Stimulated activated CD4-positive, alpha-beta T cell treated with anti-CD3 and anti-CD28 coated beads, TNF-alpha, amount 100 ng/mL, for 48 hours (primary cell): ENCODE measurements at regions not wholly inside any gene's neighbourhood (a gene's known extent, or its start where the extent isn't known, plus 50 kb on each side); places are given as distances from the start of the nearest gene placed in this dataset.
"Not testable (repeated sequence)": the region's sequence is repeated elsewhere in the genome, so short reads cannot be mapped to it uniquely, and the experiment has no call there.

ENCODE experiments used
- DNase-seq, 3 donors: peaks; one replicate each; pipeline ENCODE4 v3.0.0-alpha.2; 2020; ENCODE audit warnings: low read depth in 3 of 3

- no peak for DNase-seq
These were observed 794.9 kb downstream of the MAT2B start for GRCh38 chr5:164300295-164300694.

DNA sequence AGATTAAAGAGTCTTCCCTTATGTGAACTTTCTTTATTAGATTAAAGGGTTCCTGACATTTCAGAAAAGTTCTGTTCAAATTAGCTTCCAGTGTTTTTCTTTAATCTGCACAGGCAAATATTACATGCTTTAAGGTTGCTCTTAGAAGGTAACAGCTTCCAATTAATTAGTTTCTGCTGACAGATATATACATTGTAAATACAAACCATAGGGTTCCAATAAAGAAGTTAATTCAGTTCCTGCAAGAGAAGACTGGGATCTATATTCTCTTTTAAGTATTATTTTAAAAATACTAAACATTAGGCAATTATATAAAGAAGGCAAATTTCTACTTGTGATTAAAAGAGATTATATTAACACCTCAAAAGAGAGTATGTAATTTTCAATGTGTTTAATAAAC is 795.7 kb downstream of the MAT2B start:
- no peak for DNase-seq

- no peak for DNase-seq
These were observed 796.3 kb downstream of the MAT2B start for GRCh38 chr5:164301708-164302107.

GRCh38 chr5:164302533-164303235 is 797.3 kb downstream of the MAT2B start:
- DNase-seq, result no peak

DNA sequence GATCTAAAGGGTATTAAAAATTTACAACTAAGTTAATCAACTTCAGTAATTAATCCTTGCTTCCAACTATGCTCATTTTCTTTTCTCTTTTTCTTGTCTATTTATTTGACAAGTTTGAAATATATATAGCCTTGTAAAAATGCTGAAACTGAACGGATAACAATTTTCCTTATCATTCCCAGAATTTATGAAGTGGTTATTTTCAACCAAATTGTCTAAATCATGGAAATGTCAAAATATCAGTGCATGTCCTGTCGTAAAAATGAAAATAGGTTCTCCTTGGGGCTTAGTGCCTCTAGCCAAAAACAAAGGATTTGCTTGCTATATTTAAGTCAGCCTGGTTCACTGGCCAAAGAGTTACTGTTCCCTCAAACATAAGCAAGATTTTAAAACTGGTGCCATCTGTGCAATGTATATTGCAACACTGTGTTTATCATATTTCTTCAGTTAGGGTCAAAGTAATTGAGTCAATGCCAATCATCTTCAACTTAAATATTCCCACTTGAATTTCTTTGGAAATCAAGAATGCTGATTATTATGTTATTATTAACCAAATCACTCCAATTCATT is 798.3 kb downstream of the MAT2B start:
- no peak for DNase-seq

- no peak for DNase-seq
These were observed 801.2 kb downstream of the MAT2B start for GRCh38 chr5:164306662-164307061.

- no peak for DNase-seq
These were observed 807.4 kb downstream of the MAT2B start for GRCh38 chr5:164312801-164313200.

DNA sequence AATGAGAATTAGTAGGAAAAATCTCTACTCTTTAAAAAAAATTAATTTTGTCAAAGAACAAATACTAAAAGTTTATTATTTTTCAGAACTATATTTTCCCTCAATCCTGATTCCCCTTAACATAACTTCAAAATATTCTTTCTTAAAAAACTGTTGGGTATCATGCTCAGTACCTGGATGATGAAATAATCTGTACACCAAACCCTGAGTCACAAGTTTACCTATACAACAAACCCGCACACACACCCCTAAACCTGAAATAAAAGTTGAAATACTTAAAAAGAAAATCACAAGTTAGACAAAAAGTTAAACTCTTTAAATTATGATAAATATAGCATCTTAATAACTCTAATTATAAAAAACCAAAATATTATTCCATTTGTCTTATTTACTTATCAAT is 812.3 kb downstream of the MAT2B start:
- DNase-seq, result no peak

DNA sequence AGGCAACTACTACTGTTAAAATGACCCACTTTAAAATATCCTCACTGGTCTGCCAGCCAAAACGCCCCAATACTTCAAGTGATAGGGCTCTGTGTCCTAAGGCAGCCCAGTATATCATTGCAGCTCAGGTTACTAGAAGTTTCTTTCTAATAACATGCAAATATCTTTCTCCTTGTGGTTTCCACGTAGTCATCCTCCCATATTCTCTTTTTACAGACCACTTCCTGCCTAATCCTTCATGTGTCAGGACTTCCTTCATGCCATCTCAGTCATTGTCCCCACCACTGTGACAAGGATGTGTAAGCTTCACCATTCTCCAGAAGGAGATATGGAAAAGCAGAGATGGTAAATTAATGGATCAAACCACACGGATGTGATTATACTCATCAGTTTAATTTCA is 813.7 kb downstream of the MAT2B start:
- DNase-seq, result no peak

DNA sequence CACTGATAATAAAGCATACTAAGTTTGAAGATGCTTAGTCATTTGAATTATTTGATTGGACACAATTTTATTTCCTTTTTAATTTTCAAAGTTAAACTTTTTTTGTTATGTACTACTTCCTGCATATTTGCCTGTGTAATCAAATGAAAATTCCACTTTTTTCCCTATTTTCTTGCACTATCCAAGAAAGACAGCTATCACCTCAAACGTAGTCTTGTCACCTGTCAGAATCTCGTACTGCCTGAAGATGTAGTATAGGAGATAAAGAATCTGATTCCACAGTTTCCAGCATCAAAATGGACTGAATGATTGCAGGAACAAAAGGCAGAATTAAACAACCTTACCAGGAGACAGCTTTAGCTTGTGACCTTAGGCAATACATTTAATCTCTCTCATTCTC is 818.8 kb downstream of the MAT2B start:
- DNase-seq, result no peak

DNA sequence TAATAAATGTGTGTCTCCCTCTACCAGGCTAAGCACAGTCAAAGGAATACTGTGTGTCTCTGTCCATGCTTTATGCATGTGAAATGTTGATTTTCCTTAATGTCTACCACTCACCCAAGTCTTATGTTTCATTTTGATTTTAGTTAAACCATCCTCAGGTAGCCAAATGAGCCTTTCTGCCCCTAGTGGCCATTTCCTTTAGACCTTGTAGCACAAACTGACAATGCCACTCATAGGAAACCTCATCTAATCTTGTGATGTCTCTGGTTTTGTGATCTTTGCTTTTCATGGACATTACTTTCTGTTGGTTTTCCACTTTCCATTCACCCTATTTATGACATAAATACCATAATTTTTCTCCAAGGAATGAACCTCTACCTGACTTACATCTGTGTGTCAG is 820.8 kb downstream of the MAT2B start:
- no peak for DNase-seq

DNA sequence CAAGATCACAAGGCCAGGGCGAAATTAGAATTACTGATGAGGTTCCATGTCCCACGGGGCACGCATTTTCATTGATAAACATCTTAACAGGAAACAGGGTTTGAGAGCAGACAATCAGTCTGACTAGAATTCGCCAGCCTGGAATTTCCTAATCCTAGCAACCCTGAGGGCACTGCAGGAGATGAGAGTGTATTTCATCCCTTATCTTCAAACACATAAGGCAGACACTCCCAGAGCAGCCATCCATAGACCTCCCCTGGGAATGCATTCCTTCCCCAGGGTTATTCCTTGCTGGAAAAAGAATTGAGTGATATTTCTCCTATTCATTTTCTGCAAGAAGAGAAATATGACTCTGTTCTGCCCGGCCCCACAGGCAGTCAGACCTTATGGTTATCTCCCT is 821.7 kb downstream of the MAT2B start:
- not testable (repeated sequence) for DNase-seq

DNA sequence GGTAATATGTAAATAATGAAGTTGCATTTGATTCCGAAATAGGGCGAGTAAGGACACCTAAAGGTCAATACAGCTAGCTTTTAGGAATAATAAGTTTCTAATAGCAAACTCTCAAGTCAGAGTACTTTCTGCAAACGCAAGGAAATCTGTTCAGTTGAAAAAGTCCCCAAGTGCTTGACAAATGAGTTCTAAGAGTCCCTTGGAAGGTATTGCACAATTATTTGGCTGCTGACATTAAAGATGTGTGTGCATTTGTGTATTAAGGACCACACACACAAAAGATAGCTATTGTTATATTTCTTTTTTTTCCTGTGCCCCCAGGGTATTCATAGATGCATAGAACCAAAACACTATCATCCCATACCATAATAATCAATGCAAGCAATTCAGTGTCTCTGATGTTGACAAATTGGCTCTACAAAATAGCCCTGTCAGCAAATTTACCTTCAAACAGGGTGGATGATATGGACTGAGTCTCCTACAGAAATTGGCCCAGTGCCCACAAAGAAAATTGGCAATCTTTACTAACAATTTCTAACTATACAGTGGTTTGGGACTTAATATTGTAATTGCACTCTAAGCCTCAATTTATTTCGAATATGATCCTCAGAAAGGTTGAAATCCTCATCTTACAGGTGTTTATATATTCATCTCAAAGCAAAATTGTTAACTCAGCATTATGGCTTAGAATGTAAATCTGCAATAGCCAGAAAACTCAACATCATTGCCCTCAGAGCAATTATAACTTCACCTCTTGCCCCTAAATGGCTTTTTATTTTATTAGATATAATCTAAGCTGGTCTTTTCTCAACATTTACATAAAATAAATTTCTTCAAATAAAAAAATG is 827.2 kb downstream of the MAT2B start:
- DNase-seq, result no peak

DNA sequence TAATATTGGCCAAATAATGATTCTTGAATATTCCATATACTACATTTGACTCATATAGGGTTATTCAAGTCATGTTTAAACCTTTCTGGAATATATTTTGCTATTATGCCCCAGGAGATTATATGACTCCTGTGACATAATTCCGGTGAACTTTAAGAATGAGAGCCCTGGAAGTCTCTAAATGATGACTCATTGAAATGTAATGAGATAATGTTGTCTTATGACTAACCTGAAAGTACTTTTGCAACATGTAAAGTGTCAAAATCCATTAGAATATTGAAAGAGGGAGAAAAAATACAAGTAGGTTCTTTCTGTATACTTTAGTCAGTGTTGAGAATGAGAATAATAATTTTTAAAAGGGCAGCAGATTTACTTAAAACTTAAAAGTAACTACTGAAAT is 830.4 kb downstream of the MAT2B start:
- DNase-seq, result no peak

- DNase-seq, result no peak
These were observed 830.9 kb downstream of the MAT2B start for GRCh38 chr5:164336276-164336675.

- no peak for DNase-seq
These were observed 831.5 kb downstream of the MAT2B start for GRCh38 chr5:164336906-164337305.

DNA sequence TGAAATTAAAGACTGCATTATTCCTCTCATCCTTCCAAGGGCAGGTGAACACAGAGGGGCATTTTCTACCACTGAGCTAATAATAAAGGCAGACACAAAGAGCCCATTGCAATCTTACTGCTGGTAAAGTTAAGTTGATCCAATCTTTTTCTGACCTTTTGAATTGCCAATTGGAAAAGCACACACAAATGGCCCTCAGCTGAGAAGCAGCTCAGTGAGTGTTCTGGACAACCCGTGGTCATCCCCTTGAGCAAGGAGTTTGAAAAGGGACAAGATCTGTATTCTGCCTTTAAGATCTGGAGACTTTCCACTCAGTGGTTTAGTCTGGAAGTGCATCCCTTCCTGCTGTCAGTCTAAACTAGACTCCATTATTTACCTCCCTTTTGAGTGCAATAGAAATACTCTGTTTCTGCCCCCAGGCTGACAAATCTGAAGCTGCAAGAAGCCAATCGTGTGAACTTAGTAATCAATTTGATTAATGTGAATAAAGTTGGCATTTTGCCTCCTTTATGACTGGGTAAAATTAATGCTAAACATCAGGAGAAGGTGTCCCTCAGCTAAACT is 835.7 kb downstream of the MAT2B start:
- DNase-seq, result no peak

DNA sequence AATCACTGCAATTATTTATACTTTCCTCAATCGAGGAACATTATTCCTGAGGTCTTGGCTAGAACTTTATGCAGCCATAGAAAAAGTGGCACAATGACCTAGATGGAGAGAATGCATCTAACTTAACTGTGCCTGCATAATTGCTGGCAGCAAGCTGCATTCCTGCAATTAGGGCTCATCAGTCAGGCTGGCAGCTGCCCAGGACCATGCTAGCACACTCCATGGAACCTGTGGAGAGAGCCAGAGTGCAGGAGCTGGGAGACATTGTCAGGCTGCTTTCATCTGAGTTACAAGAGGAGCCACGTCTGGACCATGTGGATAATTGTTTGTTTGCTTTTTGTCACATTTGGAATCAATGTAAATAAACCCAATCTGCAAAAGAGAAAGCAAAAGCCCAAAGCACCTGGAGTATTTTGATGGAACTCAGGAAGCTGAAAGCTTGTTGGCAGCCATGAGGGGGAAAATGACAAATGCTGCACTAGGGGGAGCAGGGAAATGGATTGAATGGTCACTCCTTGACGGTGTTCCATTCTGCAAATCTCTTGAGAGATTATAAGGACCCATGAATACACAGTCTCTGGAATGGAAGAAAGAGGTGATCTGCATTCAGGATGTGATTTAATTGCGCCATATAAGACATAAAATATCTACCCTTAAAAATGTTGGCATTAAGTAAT is 839.9 kb downstream of the MAT2B start:
- DNase-seq, result no peak

- no peak for DNase-seq
These were observed 840.4 kb downstream of the MAT2B start for GRCh38 chr5:164345853-164346252.

- no peak for DNase-seq
These were observed 841.6 kb downstream of the MAT2B start for GRCh38 chr5:164346785-164347630.

DNA sequence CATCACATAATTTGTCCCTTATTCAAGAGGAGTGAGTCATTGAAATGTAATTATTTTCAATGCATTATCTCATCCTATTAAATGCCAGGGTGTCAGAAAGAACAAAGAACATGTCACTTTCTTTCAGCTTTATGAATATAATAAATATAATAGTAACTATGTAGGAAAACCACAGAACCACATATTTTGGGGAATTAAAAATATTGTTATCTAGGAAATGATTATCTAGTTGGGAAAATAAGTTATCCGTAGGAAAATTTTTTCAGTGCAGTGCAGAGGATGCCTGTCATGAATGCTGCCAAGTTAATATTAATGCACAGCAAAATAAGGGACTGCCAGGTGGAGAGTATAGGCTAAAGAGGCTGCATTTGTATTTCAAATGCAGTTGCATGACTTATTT is 844.8 kb downstream of the MAT2B start:
- no peak for DNase-seq
